SH-SY5Y (cell line): ENCODE measurements at regions not wholly inside any gene's neighbourhood (a gene's known extent, or its start where the extent isn't known, plus 50 kb on each side); places are given as distances from the start of the nearest gene placed in this dataset.

Experiments
- GATA2 ChIP-seq: IDR thresholded peaks from 2 replicates; pipeline ENCODE4 v1.6.1; 2011; ENCODE audit warnings: mild to moderate bottlenecking, low read depth, low read length
- GATA3 ChIP-seq: IDR thresholded peaks from 2 replicates; pipeline ENCODE4 v1.6.1; 2011; ENCODE audit warnings: low read depth, mild to moderate bottlenecking, low read length, moderate library complexity

DNA sequence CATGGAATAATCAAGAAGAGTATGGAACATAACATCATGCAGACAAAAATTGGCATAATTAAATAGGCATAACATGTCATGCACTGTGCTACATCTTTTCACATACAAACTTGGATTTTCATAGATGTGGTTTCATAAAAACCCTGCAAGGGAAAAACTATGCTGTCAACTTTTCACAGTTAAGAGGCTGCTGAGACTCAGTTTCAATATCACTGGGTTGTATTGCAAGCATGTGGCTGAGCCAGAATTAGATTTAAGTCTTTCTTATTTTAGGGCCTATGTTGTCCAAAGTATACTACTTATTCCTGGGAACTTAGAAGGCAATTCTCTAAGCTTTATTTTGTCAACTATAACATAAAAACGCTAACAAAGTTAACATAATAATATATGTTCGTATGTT is 70.7 kb upstream of the LSAMP start:
- TF ChIP-seq GATA2: no peak
- TF ChIP-seq GATA3: no peak
